ENCODE measurements at regions not wholly inside any gene's neighbourhood (a gene's known extent, or its start where the extent isn't known, plus 50 kb on each side); places are given as distances from the start of the nearest gene placed in this dataset.

GRCh38 chr2:226131299-226131784 lies 668.3 kb downstream of the IRS1 start:
- Histone ChIP-seq H3K9ac (no peak overlapping the region), H3K36me3 (ENCODE audit: low read depth) (no peaks in the 10 kb centered on the region), H3K4me2 (ENCODE audit: unreplicated experiment) (no peak overlapping the region), H3K79me2 (ENCODE audit: insufficient read depth) (no peaks in the 10 kb centered on the region), H3K4me3 (no peak overlapping the region), H3K27ac (no peak overlapping the region), H3F3A (ENCODE audit: insufficient read depth) (no peaks in the 10 kb centered on the region), H3K9me2 (ENCODE audit: insufficient read depth) (no peaks in the 10 kb centered on the region), H4K20me1 (ENCODE audit: insufficient read depth) (no peaks in the 10 kb centered on the region), H2AFZ (no peak overlapping the region), H3K27me3 (replicated peaks; ENCODE audit: insufficient read depth) (no peaks in the 10 kb centered on the region), H3K9me3 (ENCODE audit: low read depth) (no peaks in the 10 kb centered on the region), H3K4me1 (ENCODE audit: insufficient read depth) (no peaks in the 10 kb centered on the region)
- DNase-seq: no peak
- TF ChIP-seq EZH2phosphoT487 (IDR thresholded peaks at IDR 0.05; ENCODE audit: insufficient read depth, low read depth): no peak
- no peak for TF ChIP-seq EZH2 (IDR thresholded peaks at IDR 0.05; ENCODE audit: insufficient read depth, poor library complexity, severe bottlenecking)
- in situ Hi-C loops (cut with MboI): no loop called here
- 98 to 100% methylated on average over 2 of the region's 2 CpGs for WGBS, 2 experiments (ENCODE audit: low coverage in 1 of 2, low lambda C conversion rate in 2 of 2, missing lambda C conversion rate in 2 of 2)

- no peak for TF ChIP-seq EZH2phosphoT487 (IDR thresholded peaks at IDR 0.05; ENCODE audit: insufficient read depth, low read depth)
- no peak for TF ChIP-seq EZH2 (IDR thresholded peaks at IDR 0.05; ENCODE audit: insufficient read depth, poor library complexity, severe bottlenecking)
- H3K9me3 ChIP-seq (ENCODE audit: low read depth): no peaks in the 10 kb centered on the region
- H3F3A ChIP-seq (ENCODE audit: insufficient read depth): peaks cover 3% of the 10 kb centered on the region; the same call in 1 of the 2 replicates
- in situ Hi-C loops (cut with MboI): no loop called here
- H3K9ac ChIP-seq: no peak overlapping the region
- no peak overlapping the region for H3K4me2 ChIP-seq (ENCODE audit: unreplicated experiment)
- DNase-seq: peak; percentile 20
- H3K79me2 ChIP-seq (ENCODE audit: insufficient read depth): no peaks in the 10 kb centered on the region
- no peak overlapping the region for H3K27ac ChIP-seq
- peaks cover 8% of the 10 kb centered on the region for H3K4me1 ChIP-seq (ENCODE audit: insufficient read depth)
- H4K20me1 ChIP-seq (ENCODE audit: insufficient read depth): no peaks in the 10 kb centered on the region
- no peak overlapping the region for H2AFZ ChIP-seq
- WGBS, 2 experiments (ENCODE audit: low coverage in 1 of 2, low lambda C conversion rate in 2 of 2, missing lambda C conversion rate in 2 of 2): 73 to 83% methylated on average over 2 of the region's 2 CpGs
- no peak overlapping the region for H3K4me3 ChIP-seq
- no peaks in the 10 kb centered on the region for H3K36me3 ChIP-seq (ENCODE audit: low read depth)
- no peaks in the 10 kb centered on the region for H3K27me3 ChIP-seq (replicated peaks; ENCODE audit: insufficient read depth)
- H3K9me2 ChIP-seq (ENCODE audit: insufficient read depth): no peaks in the 10 kb centered on the region
Measured at GRCh38 chr2:226130192-226130591, 669.4 kb downstream of the IRS1 start.

- H3K27me3 ChIP-seq (replicated peaks; ENCODE audit: insufficient read depth): no peaks in the 10 kb centered on the region
- peaks cover 29% of the 10 kb centered on the region for H3K4me1 ChIP-seq (ENCODE audit: insufficient read depth)
- H2AFZ ChIP-seq: no peak overlapping the region
- no peak for DNase-seq
- 90% methylated on average over 1 of the region's 1 CpG for WGBS, 2 experiments (ENCODE audit: low coverage in 1 of 2, low lambda C conversion rate in 2 of 2, missing lambda C conversion rate in 2 of 2)
- no peak overlapping the region for H3K4me2 ChIP-seq (ENCODE audit: unreplicated experiment)
- no peaks in the 10 kb centered on the region for H3K9me3 ChIP-seq (ENCODE audit: low read depth)
- H3K9ac ChIP-seq: no peak overlapping the region
- TF ChIP-seq EZH2phosphoT487 (IDR thresholded peaks at IDR 0.05; ENCODE audit: insufficient read depth, low read depth) (no peak), EZH2 (IDR thresholded peaks at IDR 0.05; ENCODE audit: insufficient read depth, poor library complexity, severe bottlenecking) (no peak)
- no peak overlapping the region for H3K27ac ChIP-seq
- H3K79me2 ChIP-seq (ENCODE audit: insufficient read depth): no peaks in the 10 kb centered on the region
- no peaks in the 10 kb centered on the region for H3K36me3 ChIP-seq (ENCODE audit: low read depth)
- H3K9me2 ChIP-seq (ENCODE audit: insufficient read depth): no peaks in the 10 kb centered on the region
- H4K20me1 ChIP-seq (ENCODE audit: insufficient read depth): no peaks in the 10 kb centered on the region
- in situ Hi-C loops (cut with MboI): no loop called here
- peaks cover 22% of the 10 kb centered on the region for H3F3A ChIP-seq (ENCODE audit: insufficient read depth)
- H3K4me3 ChIP-seq: no peak overlapping the region
Measured at GRCh38 chr2:226127682-226128081, 671.9 kb downstream of the IRS1 start.

GRCh38 chr2:226126104-226126503 lies 673.5 kb downstream of the IRS1 start:
- 88 to 93% methylated on average over 1 of the region's 1 CpG for WGBS, 2 experiments (ENCODE audit: low coverage in 1 of 2, low lambda C conversion rate in 2 of 2, missing lambda C conversion rate in 2 of 2)
- Histone ChIP-seq H3K36me3 (ENCODE audit: low read depth) (no peaks in the 10 kb centered on the region), H3K9ac (no peak overlapping the region), H3K9me2 (ENCODE audit: insufficient read depth) (no peaks in the 10 kb centered on the region), H4K20me1 (ENCODE audit: insufficient read depth) (no peaks in the 10 kb centered on the region), H3K4me1 (ENCODE audit: insufficient read depth) (peaks cover 34% of the 10 kb centered on the region), H3K9me3 (ENCODE audit: low read depth) (no peaks in the 10 kb centered on the region), H3K4me3 (no peak overlapping the region), H3K27ac (no peak overlapping the region), H3K27me3 (replicated peaks; ENCODE audit: insufficient read depth) (no peaks in the 10 kb centered on the region), H3K4me2 (ENCODE audit: unreplicated experiment) (no peak overlapping the region), H3K79me2 (ENCODE audit: insufficient read depth) (no peaks in the 10 kb centered on the region), H2AFZ (no peak overlapping the region), H3F3A (ENCODE audit: insufficient read depth) (peaks cover 22% of the 10 kb centered on the region)
- DNase-seq: no peak
- in situ Hi-C loops (cut with MboI): no loop called here
- TF ChIP-seq EZH2phosphoT487 (IDR thresholded peaks at IDR 0.05; ENCODE audit: insufficient read depth, low read depth) (no peak), EZH2 (IDR thresholded peaks at IDR 0.05; ENCODE audit: insufficient read depth, poor library complexity, severe bottlenecking) (no peak)

Data from GM23248 (cell line).